BE2C (cell line): ENCODE measurements at regions not wholly inside any gene's neighbourhood (a gene's known extent, or its start where the extent isn't known, plus 50 kb on each side); places are given as distances from the start of the nearest gene placed in this dataset.

ENCODE experiments used
- DNase-seq: peaks from one replicate; pipeline ENCODE4 v3.0.0-alpha.2; 2020
- H3K27me3 ChIP-seq: fragments of 250-450 bp; sonication (Bioruptor Pico); 2 replicates; pipeline ENCODE4 v1.5.1; 2020; ENCODE audit warnings: mild to moderate bottlenecking
- H3K36me3 ChIP-seq: fragments of 250-450 bp; sonication (Bioruptor Pico); 2 replicates; pipeline ENCODE4 v1.5.1; 2020; ENCODE audit warnings: mild to moderate bottlenecking
- H3K4me1 ChIP-seq: fragments of 250-450 bp; sonication (Bioruptor Pico); 2 replicates; pipeline ENCODE4 v1.5.1; 2020
- H3K4me3 ChIP-seq: 2 replicates; pipeline ENCODE4 v1.5.1; 2011; ENCODE audit warnings: low read depth, low read length
- H3K9me3 ChIP-seq: fragments of 250-450 bp; sonication (Bioruptor Pico); 2 replicates; pipeline ENCODE4 v1.5.1; 2020
- TF ChIP-seq, protein P1 (sequence below): IDR thresholded peaks from 2 replicates; pipeline ENCODE4 v1.5.1; 2012; ENCODE audit warnings: mild to moderate bottlenecking, low read depth, low read length

DNA sequence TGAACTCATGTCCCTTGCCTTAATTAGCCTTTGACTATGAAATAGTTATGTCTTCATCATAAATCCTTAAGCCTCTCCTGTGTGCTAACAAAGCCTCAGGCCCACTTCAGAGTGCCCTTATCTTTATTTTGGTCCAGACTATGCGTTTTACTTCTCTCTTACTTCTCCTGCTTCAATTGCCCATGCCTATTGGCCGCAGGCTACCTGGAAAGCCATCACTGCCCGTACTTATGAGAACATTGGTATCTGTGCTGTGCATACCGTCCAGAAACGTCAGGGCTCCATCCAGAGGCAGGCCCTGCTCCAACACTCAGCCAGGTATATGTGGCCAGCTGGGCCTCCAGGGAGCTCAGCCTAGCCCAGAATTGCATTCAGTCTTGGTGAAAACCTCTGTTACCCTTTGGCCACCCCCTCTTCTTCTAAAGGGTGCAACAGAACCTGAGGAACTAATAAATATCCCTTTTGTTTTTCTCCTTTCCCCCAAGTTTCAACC is 212.4 kb upstream of the MTPN start:
- TF ChIP-seq, protein P1, sequence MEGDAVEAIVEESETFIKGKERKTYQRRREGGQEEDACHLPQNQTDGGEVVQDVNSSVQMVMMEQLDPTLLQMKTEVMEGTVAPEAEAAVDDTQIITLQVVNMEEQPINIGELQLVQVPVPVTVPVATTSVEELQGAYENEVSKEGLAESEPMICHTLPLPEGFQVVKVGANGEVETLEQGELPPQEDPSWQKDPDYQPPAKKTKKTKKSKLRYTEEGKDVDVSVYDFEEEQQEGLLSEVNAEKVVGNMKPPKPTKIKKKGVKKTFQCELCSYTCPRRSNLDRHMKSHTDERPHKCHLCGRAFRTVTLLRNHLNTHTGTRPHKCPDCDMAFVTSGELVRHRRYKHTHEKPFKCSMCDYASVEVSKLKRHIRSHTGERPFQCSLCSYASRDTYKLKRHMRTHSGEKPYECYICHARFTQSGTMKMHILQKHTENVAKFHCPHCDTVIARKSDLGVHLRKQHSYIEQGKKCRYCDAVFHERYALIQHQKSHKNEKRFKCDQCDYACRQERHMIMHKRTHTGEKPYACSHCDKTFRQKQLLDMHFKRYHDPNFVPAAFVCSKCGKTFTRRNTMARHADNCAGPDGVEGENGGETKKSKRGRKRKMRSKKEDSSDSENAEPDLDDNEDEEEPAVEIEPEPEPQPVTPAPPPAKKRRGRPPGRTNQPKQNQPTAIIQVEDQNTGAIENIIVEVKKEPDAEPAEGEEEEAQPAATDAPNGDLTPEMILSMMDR: no peak
- H3K27me3 ChIP-seq: no peaks in the 10 kb centered on the region
- no peak for DNase-seq
- no peaks in the 10 kb centered on the region for H3K9me3 ChIP-seq
- no peak overlapping the region for H3K4me3 ChIP-seq
- H3K36me3 ChIP-seq: no peaks in the 10 kb centered on the region
- H3K4me1 ChIP-seq: no peaks in the 10 kb centered on the region

DNA sequence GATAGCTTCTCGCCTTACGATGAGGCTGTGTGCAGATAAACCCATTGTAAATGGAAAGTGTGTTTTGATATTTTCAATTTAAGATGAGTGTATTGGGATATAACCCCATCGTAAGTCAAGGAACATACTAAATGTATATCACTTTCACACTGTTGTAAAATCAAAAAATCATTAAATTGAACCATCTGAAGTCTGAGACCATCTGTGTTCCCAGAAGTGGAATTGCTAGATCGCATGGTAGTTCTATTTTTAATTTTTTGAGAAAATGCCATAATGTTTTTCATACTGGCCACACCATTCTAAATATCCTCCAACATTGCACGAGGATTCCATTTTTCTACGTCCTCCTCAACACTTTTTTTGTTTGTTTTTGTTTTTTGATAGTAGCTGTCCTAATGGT is 209.1 kb upstream of the MTPN start:
- TF ChIP-seq, protein P1: no peak
- no peaks in the 10 kb centered on the region for H3K9me3 ChIP-seq
- no peaks in the 10 kb centered on the region; the same call in 1 of the 2 replicates for H3K27me3 ChIP-seq
- H3K4me1 ChIP-seq: no peaks in the 10 kb centered on the region
- no peaks in the 10 kb centered on the region for H3K36me3 ChIP-seq
- no peak for DNase-seq
- no peak overlapping the region for H3K4me3 ChIP-seq

- Histone ChIP-seq H3K9me3 (no peaks in the 10 kb centered on the region), H3K36me3 (no peaks in the 10 kb centered on the region), H3K4me1 (peaks cover 8% of the 10 kb centered on the region), H3K4me3 (no peak overlapping the region), H3K27me3 (no peaks in the 10 kb centered on the region; the same call in 1 of the 2 replicates)
- TF ChIP-seq, protein P1: no peak
- DNase-seq: no peak
Measured at GRCh38 chr7:136184719-136185118, 207.6 kb upstream of the MTPN start.

- TF ChIP-seq, protein P1: peak; percentile 64
- Histone ChIP-seq H3K27me3 (no peaks in the 10 kb centered on the region; the same call in 1 of the 2 replicates), H3K4me1 (peaks cover 10% of the 10 kb centered on the region), H3K36me3 (no peaks in the 10 kb centered on the region), H3K9me3 (no peaks in the 10 kb centered on the region), H3K4me3 (no peak overlapping the region)
- peak; percentile 19 for DNase-seq
Measured at GRCh38 chr7:136183981-136184380, 206.8 kb upstream of the MTPN start.

DNA sequence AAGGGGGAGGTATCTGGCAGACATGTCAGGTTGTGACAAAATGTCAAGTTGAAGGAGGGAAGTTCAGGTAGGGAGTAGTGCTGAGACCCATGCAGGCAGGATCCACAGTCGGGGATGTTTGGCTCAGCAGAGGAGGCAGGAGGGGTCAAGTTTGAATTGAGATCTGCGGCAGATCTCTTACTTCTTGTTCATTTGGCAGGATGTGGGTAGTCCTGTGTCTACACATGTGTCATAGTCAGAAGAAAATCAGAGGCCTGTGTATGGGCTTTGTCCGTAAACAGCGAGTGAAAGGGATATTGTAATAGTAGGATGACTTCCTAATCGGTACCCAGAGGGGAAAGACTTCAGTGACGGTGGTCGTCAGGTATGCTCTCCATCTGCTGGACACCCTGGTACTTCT is 203.8 kb upstream of the MTPN start:
- Histone ChIP-seq H3K36me3 (no peaks in the 10 kb centered on the region), H3K27me3 (no peaks in the 10 kb centered on the region; the same call in 1 of the 2 replicates), H3K4me1 (peaks cover 10% of the 10 kb centered on the region), H3K4me3 (no peak overlapping the region), H3K9me3 (no peaks in the 10 kb centered on the region)
- DNase-seq: no peak
- TF ChIP-seq, protein P1: no peak

GRCh38 chr7:136179851-136180721 is 202.9 kb upstream of the MTPN start:
- Histone ChIP-seq H3K27me3 (no peaks in the 10 kb centered on the region; the same call in 1 of the 2 replicates), H3K4me3 (no peak overlapping the region), H3K9me3 (no peaks in the 10 kb centered on the region), H3K36me3 (no peaks in the 10 kb centered on the region), H3K4me1 (peaks cover 10% of the 10 kb centered on the region)
- DNase-seq: peak; percentile 47
- TF ChIP-seq, protein P1: no peak
